ENCODE measurements at regions not wholly inside any gene's neighbourhood (a gene's known extent, or its start where the extent isn't known, plus 50 kb on each side); places are given as distances from the start of the nearest gene placed in this dataset.

DNA sequence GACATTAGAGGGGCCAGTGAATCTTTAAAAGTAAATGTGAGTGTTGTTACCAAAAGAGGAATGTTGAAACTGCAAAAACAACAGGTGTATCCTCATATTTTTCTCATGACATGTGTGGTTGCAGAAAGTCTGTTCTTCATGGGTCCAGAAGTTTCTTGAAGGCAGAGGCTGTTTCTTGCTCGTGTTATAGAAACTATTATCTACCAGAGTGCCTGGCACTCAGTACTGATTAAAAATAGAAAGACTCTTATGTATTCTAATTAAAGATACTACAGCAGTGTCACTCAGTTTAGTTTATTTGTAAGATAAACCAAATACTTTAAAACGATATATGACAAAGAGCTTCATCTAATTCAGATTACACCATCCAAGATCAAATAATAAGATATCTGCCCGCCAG lies 1864.2 kb upstream of the WWC1 start:
- Histone ChIP-seq H3K4me3 (ENCODE audit: insufficient read depth, low read length) (no peak overlapping the region), H3K4me1 (ENCODE audit: insufficient read depth, low read length) (no peaks in the 10 kb centered on the region), H3K9me3 (ENCODE audit: low read depth, low read length) (no peaks in the 10 kb centered on the region), H3K27me3 (ENCODE audit: insufficient read depth, low read length) (no peaks in the 10 kb centered on the region), H2AFZ (ENCODE audit: low read length) (no peak overlapping the region), H3K27ac (ENCODE audit: low read depth, low read length) (no peak overlapping the region), H3K79me2 (ENCODE audit: insufficient read depth, low read length) (no peaks in the 10 kb centered on the region), H3K36me3 (ENCODE audit: insufficient read depth, low read length) (no peaks in the 10 kb centered on the region), H3K4me2 (ENCODE audit: insufficient read depth, low read length) (no peak overlapping the region), H4K20me1 (ENCODE audit: insufficient read depth, low read length) (no peaks in the 10 kb centered on the region)
- TF ChIP-seq, protein P1, sequence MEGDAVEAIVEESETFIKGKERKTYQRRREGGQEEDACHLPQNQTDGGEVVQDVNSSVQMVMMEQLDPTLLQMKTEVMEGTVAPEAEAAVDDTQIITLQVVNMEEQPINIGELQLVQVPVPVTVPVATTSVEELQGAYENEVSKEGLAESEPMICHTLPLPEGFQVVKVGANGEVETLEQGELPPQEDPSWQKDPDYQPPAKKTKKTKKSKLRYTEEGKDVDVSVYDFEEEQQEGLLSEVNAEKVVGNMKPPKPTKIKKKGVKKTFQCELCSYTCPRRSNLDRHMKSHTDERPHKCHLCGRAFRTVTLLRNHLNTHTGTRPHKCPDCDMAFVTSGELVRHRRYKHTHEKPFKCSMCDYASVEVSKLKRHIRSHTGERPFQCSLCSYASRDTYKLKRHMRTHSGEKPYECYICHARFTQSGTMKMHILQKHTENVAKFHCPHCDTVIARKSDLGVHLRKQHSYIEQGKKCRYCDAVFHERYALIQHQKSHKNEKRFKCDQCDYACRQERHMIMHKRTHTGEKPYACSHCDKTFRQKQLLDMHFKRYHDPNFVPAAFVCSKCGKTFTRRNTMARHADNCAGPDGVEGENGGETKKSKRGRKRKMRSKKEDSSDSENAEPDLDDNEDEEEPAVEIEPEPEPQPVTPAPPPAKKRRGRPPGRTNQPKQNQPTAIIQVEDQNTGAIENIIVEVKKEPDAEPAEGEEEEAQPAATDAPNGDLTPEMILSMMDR (IDR thresholded peaks at IDR 0.05; ENCODE audit: extremely low read depth, low read depth, low read length) = no peak
- DNase-seq (ENCODE audit: insufficient read length, low spot score, missing footprints) = peak; percentile 38

DNA sequence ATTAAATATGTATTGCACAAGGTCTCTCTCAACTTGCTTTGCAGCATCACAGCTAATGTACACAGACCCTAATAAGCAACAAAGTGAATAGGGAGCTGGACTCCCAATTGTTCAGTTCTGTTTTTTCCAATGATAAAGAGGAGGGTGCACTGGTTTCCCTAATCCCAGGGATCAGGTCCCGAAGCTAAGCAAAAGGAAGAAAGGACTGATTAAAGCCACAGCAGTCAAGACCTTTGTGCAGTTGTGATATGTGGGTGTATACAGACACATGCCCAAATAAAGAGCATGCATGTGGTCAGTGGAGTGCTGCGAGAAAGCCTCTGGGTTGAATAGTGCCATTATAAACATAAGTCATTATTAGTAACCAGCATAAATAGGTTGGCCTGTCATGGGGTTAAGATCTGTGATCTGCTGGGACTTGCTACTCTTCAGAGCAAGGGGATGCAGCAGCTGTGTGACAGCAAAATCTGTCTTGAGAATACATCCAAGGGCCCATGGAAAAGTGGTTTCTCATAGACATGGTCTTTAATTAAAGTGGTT lies 1863.1 kb upstream of the WWC1 start:
- TF ChIP-seq, protein P1 (IDR thresholded peaks at IDR 0.05; ENCODE audit: extremely low read depth, low read depth, low read length) = no peak
- H3K36me3 ChIP-seq (ENCODE audit: insufficient read depth, low read length) = no peaks in the 10 kb centered on the region
- no peak overlapping the region for H2AFZ ChIP-seq (ENCODE audit: low read length)
- H3K9me3 ChIP-seq (ENCODE audit: low read depth, low read length) = no peaks in the 10 kb centered on the region
- H3K4me3 ChIP-seq (ENCODE audit: insufficient read depth, low read length) = no peak overlapping the region
- no peak overlapping the region for H3K4me2 ChIP-seq (ENCODE audit: insufficient read depth, low read length)
- H3K27me3 ChIP-seq (ENCODE audit: insufficient read depth, low read length) = no peaks in the 10 kb centered on the region
- H3K27ac ChIP-seq (ENCODE audit: low read depth, low read length) = no peak overlapping the region
- H4K20me1 ChIP-seq (ENCODE audit: insufficient read depth, low read length) = no peaks in the 10 kb centered on the region
- no peaks in the 10 kb centered on the region for H3K4me1 ChIP-seq (ENCODE audit: insufficient read depth, low read length)
- no peaks in the 10 kb centered on the region for H3K79me2 ChIP-seq (ENCODE audit: insufficient read depth, low read length)
- DNase-seq (ENCODE audit: insufficient read length, low spot score, missing footprints) = no peak

DNA sequence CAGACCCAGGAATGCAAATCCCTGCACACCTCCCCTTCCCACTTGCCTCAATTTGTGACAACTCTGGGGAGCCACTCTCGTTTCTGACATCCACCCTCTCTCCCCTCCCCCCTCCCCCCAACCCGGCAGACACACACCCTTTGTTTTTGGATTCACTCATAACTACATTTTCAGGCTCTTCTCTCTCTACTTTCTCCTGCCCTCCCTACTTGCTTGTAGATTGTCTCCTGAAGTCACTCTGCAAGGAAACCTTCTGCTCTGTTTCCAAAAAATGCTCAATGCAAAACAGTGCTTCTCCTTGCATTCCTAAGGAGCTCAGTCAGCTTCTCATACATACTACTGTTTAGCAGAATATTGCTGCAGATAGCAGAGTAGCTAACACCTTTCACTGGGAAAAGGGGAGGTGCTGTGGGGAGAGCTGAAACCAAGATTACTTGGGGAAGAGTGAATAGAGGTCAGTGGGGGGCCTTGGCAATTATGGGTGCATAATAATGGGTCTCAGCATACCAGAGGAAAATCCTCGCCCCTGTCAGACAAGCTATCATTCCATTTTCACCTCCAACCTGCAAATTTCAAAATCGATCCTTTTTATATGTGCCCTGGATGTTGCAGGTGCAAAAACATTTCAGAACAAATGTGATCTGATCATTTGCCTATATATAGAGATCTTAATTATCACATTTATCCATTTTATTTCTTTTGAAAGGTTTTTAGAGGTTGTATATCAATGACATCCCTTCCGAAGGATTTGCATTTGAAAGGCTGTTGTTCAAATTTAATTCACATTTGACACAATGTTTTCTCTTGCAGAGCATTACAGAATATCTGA lies 1860.7 kb upstream of the WWC1 start:
- H3K4me1 ChIP-seq (ENCODE audit: insufficient read depth, low read length) = no peaks in the 10 kb centered on the region
- H3K36me3 ChIP-seq (ENCODE audit: insufficient read depth, low read length) = no peaks in the 10 kb centered on the region
- no peaks in the 10 kb centered on the region for H3K9me3 ChIP-seq (ENCODE audit: low read depth, low read length)
- no peak overlapping the region for H2AFZ ChIP-seq (ENCODE audit: low read length)
- no peaks in the 10 kb centered on the region for H3K79me2 ChIP-seq (ENCODE audit: insufficient read depth, low read length)
- H3K27ac ChIP-seq (ENCODE audit: low read depth, low read length) = no peak overlapping the region
- H3K4me2 ChIP-seq (ENCODE audit: insufficient read depth, low read length) = no peak overlapping the region
- no peaks in the 10 kb centered on the region for H4K20me1 ChIP-seq (ENCODE audit: insufficient read depth, low read length)
- no peak overlapping the region for H3K4me3 ChIP-seq (ENCODE audit: insufficient read depth, low read length)
- no peaks in the 10 kb centered on the region for H3K27me3 ChIP-seq (ENCODE audit: insufficient read depth, low read length)
- DNase-seq (ENCODE audit: insufficient read length, low spot score, missing footprints) = no peak
- TF ChIP-seq, protein P1 (IDR thresholded peaks at IDR 0.05; ENCODE audit: extremely low read depth, low read depth, low read length) = no peak

DNA sequence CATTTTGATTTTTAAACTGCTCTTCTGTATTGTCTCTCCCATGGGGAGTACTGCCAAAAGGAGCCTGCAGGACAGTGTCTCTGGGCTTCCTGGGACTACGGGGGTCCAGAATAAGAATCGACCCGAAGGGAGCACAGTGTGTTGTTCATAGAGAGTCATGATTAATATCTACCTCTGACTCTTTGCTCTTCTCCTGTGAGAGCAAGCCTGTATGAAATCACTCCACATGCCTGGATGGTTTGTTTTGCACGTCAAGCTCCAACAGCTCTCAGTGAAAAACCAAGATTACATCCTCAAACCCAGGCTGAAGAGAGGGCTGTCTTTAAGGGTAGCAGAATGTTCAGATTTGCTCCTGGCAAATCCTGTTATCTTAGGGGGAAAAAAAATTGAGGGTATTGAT lies 1860.0 kb upstream of the WWC1 start:
- Histone ChIP-seq H3K27me3 (ENCODE audit: insufficient read depth, low read length) (no peaks in the 10 kb centered on the region), H4K20me1 (ENCODE audit: insufficient read depth, low read length) (no peaks in the 10 kb centered on the region), H3K79me2 (ENCODE audit: insufficient read depth, low read length) (no peaks in the 10 kb centered on the region), H3K36me3 (ENCODE audit: insufficient read depth, low read length) (no peaks in the 10 kb centered on the region), H3K27ac (ENCODE audit: low read depth, low read length) (no peak overlapping the region), H3K4me2 (ENCODE audit: insufficient read depth, low read length) (no peak overlapping the region), H2AFZ (ENCODE audit: low read length) (no peak overlapping the region), H3K4me1 (ENCODE audit: insufficient read depth, low read length) (no peaks in the 10 kb centered on the region), H3K9me3 (ENCODE audit: low read depth, low read length) (no peaks in the 10 kb centered on the region), H3K4me3 (ENCODE audit: insufficient read depth, low read length) (no peak overlapping the region)
- DNase-seq (ENCODE audit: insufficient read length, low spot score, missing footprints) = no peak
- TF ChIP-seq, protein P1 (IDR thresholded peaks at IDR 0.05; ENCODE audit: extremely low read depth, low read depth, low read length) = no peak
